ENCODE measurements at regions not wholly inside any gene's neighbourhood (a gene's known extent, or its start where the extent isn't known, plus 50 kb on each side); places are given as distances from the start of the nearest gene placed in this dataset.

DNA sequence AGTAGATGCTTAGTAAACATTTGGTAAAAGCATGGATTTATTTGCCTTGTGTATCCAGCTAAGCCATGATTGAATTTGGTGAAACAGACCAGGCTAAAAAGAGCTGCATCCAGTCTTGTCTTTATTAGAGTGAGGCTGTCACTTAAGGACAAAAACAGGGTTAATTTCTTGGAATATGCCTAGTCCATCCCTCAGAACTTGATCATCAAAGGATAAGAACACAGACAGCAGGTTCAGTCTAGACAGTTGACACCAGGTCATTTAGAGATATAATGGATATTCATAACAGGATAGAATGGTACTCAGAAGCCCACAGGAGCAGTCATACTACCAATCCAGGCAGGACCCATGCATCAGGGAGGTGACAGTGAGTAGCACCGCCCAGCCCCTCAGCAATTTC lies 434.9 kb upstream of the ST6GAL2 start:
- intact Hi-C loops (cut with micrococcal nuclease): no loop called here
- peaks cover 10% of the 10 kb centered on the region for H3K9me3 Mint-ChIP-seq
- no peaks in the 10 kb centered on the region for H3K27me3 Mint-ChIP-seq
- no peaks in the 10 kb centered on the region for H3K36me3 Mint-ChIP-seq (ENCODE audit: low read depth)
- H3K4me1 Mint-ChIP-seq: no peaks in the 10 kb centered on the region
- no peak overlapping the region for H3K4me3 Mint-ChIP-seq
- no peak for DNase-seq
- H3K27ac Mint-ChIP-seq: no peak overlapping the region

DNA sequence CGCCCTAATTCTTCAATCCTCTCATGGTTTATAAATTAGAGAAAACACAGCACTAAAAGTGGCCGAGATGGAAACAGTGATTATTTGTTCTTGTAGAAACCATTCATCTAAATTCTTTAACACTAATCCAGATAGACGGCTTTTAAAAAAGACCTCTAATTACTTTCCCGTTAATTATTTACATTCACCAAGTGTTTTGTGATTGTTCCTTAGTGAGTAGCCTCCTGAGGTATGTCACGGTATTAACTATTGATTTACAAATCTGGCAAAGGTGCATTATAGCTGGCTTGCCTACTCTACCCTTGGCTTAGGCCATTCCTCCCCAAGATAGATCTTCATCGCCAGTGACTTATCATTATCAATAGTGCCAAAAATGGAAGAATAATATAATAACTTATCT lies 436.4 kb upstream of the ST6GAL2 start:
- Mint-ChIP-seq H3K9me3 (peaks cover 10% of the 10 kb centered on the region), H3K36me3 (ENCODE audit: low read depth) (no peaks in the 10 kb centered on the region), H3K4me1 (no peaks in the 10 kb centered on the region), H3K27me3 (no peaks in the 10 kb centered on the region), H3K4me3 (no peak overlapping the region), H3K27ac (no peak overlapping the region)
- intact Hi-C loops (cut with micrococcal nuclease): no loop called here
- no peak for DNase-seq

DNA sequence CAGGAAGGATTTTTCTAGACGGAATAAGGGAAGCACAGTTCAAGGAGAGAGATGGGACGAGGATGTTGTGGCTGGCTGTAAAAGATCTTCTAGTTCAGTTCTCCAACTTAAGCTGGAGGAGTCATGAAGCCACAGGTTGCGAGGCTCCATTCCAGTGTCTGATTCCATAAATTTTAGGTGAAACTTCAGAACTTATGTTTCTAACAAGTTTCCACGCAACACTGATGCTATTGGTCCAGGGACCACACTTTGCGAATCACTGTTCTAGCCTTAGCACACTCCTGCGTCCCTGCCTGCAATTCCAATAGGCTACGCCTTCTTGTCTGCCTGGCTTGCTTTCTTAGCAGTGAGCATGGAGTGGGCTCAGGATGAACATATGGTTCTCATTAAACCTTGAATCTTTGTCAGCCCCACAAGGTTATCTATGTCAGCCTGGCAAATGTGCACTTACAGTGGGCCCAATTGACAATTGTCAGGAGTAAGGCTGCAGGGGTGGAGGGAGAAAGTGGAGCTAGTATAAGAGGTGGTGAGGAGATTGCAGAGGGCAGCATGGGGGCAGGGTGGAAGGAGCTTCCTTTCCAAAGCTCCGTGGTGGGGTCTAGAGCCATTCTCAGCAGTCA lies 438.1 kb upstream of the ST6GAL2 start:
- DNase-seq: no peak
- Mint-ChIP-seq H3K9me3 (peaks cover 14% of the 10 kb centered on the region), H3K36me3 (ENCODE audit: low read depth) (no peaks in the 10 kb centered on the region), H3K4me1 (no peaks in the 10 kb centered on the region), H3K27me3 (no peaks in the 10 kb centered on the region), H3K27ac (no peak overlapping the region), H3K4me3 (no peak overlapping the region)
- intact Hi-C loops (cut with micrococcal nuclease): no loop called here

DNA sequence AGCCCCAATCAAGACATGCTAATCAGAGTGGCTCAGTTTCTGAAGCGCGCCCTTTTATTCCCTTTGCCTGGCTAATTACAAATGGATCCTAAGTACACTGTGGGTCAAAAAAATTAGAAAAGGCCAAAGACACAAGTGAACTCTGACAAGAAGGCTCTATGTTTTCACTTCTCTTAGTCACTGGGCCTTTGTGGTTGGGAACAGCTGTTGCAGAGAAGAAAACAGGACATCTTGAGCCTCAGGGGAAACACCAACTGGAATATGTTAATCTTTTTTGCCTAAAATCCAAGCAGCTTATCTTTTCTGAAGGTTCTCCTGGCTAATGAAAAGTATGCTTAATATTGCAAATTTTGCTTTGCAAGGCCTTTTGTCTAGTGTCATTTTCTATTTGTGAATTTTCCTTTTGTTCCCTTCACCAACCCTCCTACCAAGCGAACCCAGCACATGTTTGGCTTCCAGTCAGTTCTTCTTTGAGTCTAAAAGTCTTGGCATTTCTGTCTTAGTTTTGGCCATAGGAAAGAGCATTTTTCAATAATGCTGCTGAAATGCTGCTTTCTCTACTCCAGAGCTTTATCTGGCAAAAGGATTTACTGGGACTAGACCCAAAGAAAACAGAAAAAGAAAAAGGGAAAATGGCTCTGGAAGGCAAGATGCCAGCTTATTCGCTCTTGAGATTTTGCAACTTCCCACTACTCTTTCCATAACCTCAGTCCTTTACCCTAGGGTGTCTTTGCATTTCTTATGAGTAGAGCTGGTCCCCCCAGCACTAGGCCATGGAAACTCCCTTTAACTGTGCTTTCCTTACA lies 440.2 kb upstream of the ST6GAL2 start:
- intact Hi-C loops (cut with micrococcal nuclease): no loop called here
- no peaks in the 10 kb centered on the region for H3K36me3 Mint-ChIP-seq (ENCODE audit: low read depth)
- no peaks in the 10 kb centered on the region for H3K4me1 Mint-ChIP-seq
- H3K27me3 Mint-ChIP-seq: no peaks in the 10 kb centered on the region
- DNase-seq: no peak
- H3K27ac Mint-ChIP-seq: no peak overlapping the region
- H3K4me3 Mint-ChIP-seq: no peak overlapping the region
- peaks cover 17% of the 10 kb centered on the region for H3K9me3 Mint-ChIP-seq

DNA sequence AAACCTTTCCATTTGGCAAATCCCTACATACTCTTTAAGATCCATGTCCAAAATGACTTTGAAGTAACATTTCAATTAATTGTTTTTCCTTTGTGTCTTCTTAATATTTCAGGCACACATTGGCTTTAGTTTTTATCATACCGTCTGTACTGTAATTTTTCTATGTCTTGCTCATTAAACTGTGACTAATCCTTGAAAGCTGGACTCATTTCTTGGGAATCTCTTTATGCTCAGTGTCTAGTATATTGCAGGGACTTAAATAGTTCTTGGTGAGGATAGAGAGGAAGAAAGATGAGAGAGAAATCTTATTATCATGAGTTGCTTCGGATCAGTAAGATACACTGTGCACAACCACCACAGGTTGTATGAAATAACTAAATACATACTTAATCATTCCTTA lies 448.3 kb upstream of the ST6GAL2 start:
- no peaks in the 10 kb centered on the region for H3K36me3 Mint-ChIP-seq (ENCODE audit: low read depth)
- H3K4me1 Mint-ChIP-seq: no peaks in the 10 kb centered on the region
- no peak overlapping the region for H3K4me3 Mint-ChIP-seq
- no peak overlapping the region for H3K27ac Mint-ChIP-seq
- DNase-seq: no peak
- H3K27me3 Mint-ChIP-seq: no peaks in the 10 kb centered on the region
- intact Hi-C loops (cut with micrococcal nuclease): no loop called here
- peaks cover 3% of the 10 kb centered on the region for H3K9me3 Mint-ChIP-seq

DNA sequence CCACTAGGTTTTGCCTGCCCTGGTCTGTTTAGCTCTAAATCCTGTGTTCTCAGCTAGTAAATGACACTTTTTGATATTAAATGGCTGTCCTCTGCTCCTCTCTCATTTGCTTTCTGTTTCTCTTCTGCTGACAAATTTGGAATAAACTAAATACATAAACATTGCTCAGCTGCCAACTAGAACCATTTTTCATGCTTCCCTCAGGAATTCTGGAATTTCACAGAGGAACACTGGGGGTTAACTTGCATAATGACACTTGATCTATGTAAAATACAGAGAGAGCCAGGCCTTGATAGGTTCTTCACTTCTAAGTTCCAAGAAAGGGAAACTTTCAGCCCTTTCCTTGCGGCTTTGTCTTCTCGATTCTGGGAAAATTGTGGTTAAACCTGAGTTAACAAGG lies 450.6 kb upstream of the ST6GAL2 start:
- intact Hi-C loops (cut with micrococcal nuclease): no loop called here
- Mint-ChIP-seq H3K36me3 (ENCODE audit: low read depth) (no peaks in the 10 kb centered on the region), H3K9me3 (peaks cover 3% of the 10 kb centered on the region), H3K27me3 (no peaks in the 10 kb centered on the region), H3K4me3 (no peak overlapping the region), H3K4me1 (no peaks in the 10 kb centered on the region), H3K27ac (no peak overlapping the region)
- DNase-seq: no peak

DNA sequence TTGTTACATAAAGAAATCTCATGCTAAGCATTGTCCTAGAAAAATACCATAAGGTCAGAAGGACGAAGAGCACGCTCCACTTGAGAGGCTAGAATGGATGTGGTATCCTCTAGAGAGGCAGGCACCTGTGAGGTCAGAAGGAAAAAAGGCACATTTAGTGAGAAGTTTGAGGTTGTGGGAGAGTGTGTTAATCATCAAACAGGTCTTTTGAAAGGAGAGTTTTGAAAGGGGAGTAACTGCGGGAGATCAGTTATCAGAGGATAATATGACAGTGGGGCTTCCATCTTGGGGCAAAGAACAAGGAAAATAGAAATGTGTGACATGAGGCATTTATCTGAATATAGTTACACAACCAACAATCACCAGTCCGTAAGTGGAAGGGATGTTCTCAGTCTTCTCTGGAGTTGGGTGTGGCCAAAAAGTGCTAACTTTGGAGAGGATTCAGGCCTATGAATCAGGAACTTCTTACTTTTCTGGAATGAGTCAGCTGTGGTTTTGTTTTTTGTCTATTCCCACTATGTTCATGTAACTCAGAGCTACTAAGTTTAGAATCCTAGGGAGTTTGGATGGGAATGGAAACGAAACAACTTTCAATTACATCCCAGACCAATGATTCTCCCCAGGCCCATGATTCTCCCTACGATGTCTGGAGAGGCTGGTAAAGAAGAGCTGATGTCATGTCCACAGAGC lies 451.4 kb upstream of the ST6GAL2 start:
- intact Hi-C loops (cut with micrococcal nuclease): no loop called here
- Mint-ChIP-seq H3K36me3 (ENCODE audit: low read depth) (no peaks in the 10 kb centered on the region), H3K27me3 (no peaks in the 10 kb centered on the region), H3K4me3 (no peak overlapping the region), H3K27ac (no peak overlapping the region), H3K9me3 (peaks cover 3% of the 10 kb centered on the region), H3K4me1 (no peaks in the 10 kb centered on the region)
- DNase-seq: no peak

DNA sequence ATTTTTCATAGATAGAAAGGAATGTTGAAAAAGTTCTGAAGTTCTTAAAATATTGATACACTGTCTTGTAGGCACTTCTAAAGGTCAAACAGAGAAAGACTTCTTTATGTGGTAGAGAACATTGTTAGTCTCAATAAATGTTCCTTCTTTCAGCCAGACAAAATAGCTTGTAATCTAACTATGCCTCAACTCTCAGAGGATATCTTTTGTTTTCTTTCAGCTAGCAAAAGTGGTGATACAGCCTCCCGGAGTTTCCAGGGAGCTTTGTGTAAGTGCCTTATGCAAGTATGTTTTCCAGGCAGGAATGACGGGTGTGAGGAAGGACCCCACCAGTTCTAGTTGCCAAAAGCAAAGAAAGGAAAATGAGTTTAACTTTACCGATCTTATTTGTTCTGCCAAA lies 452.1 kb upstream of the ST6GAL2 start:
- Mint-ChIP-seq H3K27ac (no peak overlapping the region), H3K4me3 (no peak overlapping the region), H3K9me3 (peaks cover 3% of the 10 kb centered on the region), H3K27me3 (no peaks in the 10 kb centered on the region), H3K36me3 (ENCODE audit: low read depth) (no peaks in the 10 kb centered on the region), H3K4me1 (no peaks in the 10 kb centered on the region)
- DNase-seq: no peak
- intact Hi-C loops (cut with micrococcal nuclease): no loop called here

DNA sequence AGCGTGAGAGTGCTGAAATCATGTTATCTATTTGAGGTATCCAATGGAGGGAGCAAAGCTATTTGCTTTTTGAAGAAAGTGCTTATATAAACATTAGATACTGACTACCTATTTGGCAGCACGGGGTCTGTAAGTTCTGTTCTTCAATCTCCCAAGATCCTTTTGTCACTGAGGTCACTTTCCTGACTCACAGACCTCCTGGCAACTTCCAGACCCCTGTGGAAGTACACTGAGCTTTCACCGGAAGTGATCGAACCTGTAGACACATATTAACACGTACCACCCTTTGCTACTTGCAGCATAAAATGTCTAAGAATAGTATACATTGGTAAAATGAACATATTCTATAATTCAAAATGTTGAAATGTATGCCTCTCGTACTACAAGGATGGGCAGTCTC lies 452.6 kb upstream of the ST6GAL2 start:
- Mint-ChIP-seq H3K9me3 (peaks cover 3% of the 10 kb centered on the region), H3K27me3 (no peaks in the 10 kb centered on the region), H3K4me3 (no peak overlapping the region), H3K27ac (no peak overlapping the region), H3K4me1 (no peaks in the 10 kb centered on the region), H3K36me3 (ENCODE audit: low read depth) (no peaks in the 10 kb centered on the region)
- DNase-seq: no peak
- intact Hi-C loops (cut with micrococcal nuclease): no loop called here

DNA sequence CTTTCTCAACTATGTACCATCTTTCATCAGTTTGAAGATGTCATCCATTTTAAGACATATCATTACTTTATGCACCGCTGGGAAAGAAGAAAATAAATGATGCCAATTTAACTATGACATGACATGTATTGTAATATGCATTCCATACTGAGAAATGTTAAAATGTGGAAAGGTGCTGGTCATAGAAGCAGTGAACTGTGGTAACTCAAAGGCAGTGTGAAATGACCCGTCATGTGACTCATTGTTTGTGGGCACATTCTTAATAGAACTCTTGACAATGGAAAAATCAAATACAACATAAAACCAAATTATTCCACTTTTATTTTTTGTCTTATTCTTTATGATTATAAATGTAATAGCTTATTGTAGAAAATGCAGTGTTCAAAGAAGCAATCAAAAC lies 455.0 kb upstream of the ST6GAL2 start:
- intact Hi-C loops (cut with micrococcal nuclease): no loop called here
- H3K36me3 Mint-ChIP-seq (ENCODE audit: low read depth): no peaks in the 10 kb centered on the region

DNA sequence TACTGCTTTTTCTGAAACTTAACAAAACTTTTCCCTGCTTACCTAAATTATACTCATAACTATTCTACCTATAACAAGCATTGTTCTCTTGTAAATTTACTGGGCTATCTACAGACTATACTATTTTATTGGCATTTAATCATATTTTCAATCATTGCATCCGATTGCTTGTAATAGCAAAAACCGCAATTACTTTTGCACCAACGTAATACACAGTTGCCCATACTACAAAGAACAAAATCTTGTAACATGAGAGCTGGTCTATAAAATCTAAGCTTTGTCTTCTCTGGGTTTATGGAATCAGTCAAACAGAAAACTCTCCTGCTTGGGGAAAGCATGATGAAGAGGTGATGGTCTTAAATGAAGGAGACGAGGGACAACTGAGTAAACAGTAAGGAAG lies 463.4 kb upstream of the ST6GAL2 start:
- no peak overlapping the region for H3K27ac Mint-ChIP-seq
- no peak overlapping the region for H3K4me3 Mint-ChIP-seq
- H3K9me3 Mint-ChIP-seq: peaks cover 5% of the 10 kb centered on the region
- H3K4me1 Mint-ChIP-seq: no peaks in the 10 kb centered on the region
- intact Hi-C loops (cut with micrococcal nuclease): no loop called here
- no peak for DNase-seq
- no peaks in the 10 kb centered on the region for H3K27me3 Mint-ChIP-seq
- no peaks in the 10 kb centered on the region for H3K36me3 Mint-ChIP-seq (ENCODE audit: low read depth)

More for the DNA sequence above, 455.0 kb upstream of the ST6GAL2 start:
- DNase-seq: no peak
- Mint-ChIP-seq H3K4me3 (no peak overlapping the region), H3K9me3 (peaks cover 3% of the 10 kb centered on the region), H3K27ac (no peak overlapping the region), H3K27me3 (no peaks in the 10 kb centered on the region), H3K4me1 (no peaks in the 10 kb centered on the region)

DNA sequence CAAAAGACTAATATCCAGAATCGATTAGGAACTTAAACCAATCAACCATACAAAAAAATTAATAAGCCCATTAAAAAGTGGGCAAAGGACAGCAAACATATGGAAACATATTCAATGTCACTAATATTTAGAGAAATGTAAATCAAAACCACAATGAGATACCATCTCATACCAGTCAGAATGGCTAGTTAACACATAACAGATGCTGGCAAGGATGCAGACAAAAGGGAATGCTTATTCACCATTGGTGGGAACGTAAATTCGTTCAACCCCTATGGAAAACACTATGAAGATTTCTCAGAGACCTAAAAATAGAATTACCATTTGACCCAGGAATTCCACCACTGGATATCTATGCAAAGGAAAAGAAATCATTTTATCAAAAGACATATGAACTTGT lies 468.2 kb upstream of the ST6GAL2 start:
- no peaks in the 10 kb centered on the region for H3K4me1 Mint-ChIP-seq
- H3K27ac Mint-ChIP-seq: no peak overlapping the region
- H3K36me3 Mint-ChIP-seq (ENCODE audit: low read depth): no peaks in the 10 kb centered on the region
- intact Hi-C loops (cut with micrococcal nuclease): no loop called here
- no peak for DNase-seq
- H3K4me3 Mint-ChIP-seq: no peak overlapping the region
- peaks cover 5% of the 10 kb centered on the region for H3K9me3 Mint-ChIP-seq
- H3K27me3 Mint-ChIP-seq: no peaks in the 10 kb centered on the region

DNA sequence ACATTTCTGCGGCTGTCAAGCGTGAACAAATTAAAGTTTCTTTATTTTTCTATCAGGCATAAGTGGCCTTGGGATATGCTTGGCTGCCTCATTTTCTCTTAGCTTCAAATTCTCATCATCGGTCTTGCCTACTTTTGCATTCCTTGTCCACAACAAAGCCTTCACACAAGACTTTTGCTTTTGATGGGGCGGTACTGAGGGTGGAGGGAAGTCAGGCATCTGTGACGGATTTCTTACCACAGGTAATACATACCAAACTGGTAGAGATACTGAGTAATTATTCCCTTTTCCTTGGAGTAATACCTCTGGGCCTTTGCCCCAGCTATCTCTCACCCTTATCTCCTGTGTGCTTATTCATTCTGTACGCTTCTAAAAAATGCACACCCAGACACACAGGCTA lies 468.3 kb upstream of the RGPD4 start:
- H3K27ac Mint-ChIP-seq: no peak overlapping the region
- no peaks in the 10 kb centered on the region for H3K36me3 Mint-ChIP-seq (ENCODE audit: low read depth)
- intact Hi-C loops (cut with micrococcal nuclease): no loop called here
- H3K9me3 Mint-ChIP-seq: no peaks in the 10 kb centered on the region
- DNase-seq: no peak
- no peak overlapping the region for H3K4me3 Mint-ChIP-seq
- H3K4me1 Mint-ChIP-seq: no peaks in the 10 kb centered on the region
- H3K27me3 Mint-ChIP-seq: no peaks in the 10 kb centered on the region

DNA sequence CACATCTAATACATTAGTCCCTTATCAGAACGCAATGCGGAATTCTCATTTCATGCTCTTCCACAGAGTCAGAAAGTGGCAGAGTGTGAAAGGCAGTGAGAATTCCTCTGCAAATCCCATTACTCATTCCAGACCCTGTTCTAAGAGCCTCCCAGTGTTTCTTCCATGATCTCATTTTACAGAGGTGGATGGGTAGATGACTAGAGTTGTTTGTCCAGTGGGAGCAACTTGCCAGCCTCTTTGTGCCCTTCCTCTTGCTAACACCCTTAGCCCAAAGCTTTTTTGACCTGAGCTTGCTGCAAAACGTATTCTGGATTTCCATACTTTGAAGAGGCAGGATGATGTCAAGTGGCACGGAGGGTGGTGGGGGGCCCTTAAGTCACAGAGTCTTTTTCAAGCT lies 467.7 kb upstream of the RGPD4 start:
- DNase-seq: no peak
- H3K27me3 Mint-ChIP-seq: no peaks in the 10 kb centered on the region
- H3K27ac Mint-ChIP-seq: no peak overlapping the region
- no peaks in the 10 kb centered on the region for H3K9me3 Mint-ChIP-seq
- intact Hi-C loops (cut with micrococcal nuclease): no loop called here
- no peaks in the 10 kb centered on the region for H3K4me1 Mint-ChIP-seq
- no peaks in the 10 kb centered on the region for H3K36me3 Mint-ChIP-seq (ENCODE audit: low read depth)
- H3K4me3 Mint-ChIP-seq: no peak overlapping the region
